Vagina (tissue), 2 donors: ENCODE measurements at regions not wholly inside any gene's neighbourhood (a gene's known extent, or its start where the extent isn't known, plus 50 kb on each side); places are given as distances from the start of the nearest gene placed in this dataset.

ENCODE experiments used
- POLR2A ChIP-seq, 2 donors: fragments of 450-650 bp; IDR thresholded peaks; one replicate each; pipeline ENCODE4 v1.6.1; 2017; ENCODE audit warnings: antibody characterized with exemption in 2 of 2, mild to moderate bottlenecking in 2 of 2, moderate library complexity in 2 of 2
- TF ChIP-seq, protein P1 (sequence below), 3 experiments: fragments of 450-650 bp in 2 of 3; fragments of 200-600 bp in 1 of 3; sonication (generic) in 1 of 3; IDR thresholded peaks; one replicate each; pipeline ENCODE4 v1.5.1; 2017 to 2019; ENCODE audit warnings: antibody characterized with exemption in 3 of 3, mild to moderate bottlenecking in 2 of 3, moderate library complexity in 2 of 3

DNA sequence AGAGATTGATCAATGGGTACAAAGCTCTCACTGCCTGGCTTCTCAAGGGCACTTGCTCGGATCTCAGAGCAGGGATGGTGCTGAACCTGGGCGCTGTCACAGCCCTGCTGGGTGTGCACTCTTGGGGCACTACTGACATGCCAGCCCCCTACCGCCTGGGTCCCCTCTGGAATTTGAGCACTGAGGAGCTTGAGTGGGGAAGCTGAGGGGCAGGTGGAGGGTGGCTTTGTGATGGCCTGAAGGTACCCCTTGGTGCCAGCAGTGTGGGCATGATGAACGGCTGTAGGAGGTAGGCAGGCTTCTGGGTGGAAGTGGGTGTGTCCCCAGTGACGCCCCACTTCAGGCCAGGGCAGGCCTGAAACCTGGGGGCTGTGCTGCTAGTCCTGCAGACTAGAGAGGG, 379.1 kb upstream of the GRID2 start:
- TF ChIP-seq, protein P1, sequence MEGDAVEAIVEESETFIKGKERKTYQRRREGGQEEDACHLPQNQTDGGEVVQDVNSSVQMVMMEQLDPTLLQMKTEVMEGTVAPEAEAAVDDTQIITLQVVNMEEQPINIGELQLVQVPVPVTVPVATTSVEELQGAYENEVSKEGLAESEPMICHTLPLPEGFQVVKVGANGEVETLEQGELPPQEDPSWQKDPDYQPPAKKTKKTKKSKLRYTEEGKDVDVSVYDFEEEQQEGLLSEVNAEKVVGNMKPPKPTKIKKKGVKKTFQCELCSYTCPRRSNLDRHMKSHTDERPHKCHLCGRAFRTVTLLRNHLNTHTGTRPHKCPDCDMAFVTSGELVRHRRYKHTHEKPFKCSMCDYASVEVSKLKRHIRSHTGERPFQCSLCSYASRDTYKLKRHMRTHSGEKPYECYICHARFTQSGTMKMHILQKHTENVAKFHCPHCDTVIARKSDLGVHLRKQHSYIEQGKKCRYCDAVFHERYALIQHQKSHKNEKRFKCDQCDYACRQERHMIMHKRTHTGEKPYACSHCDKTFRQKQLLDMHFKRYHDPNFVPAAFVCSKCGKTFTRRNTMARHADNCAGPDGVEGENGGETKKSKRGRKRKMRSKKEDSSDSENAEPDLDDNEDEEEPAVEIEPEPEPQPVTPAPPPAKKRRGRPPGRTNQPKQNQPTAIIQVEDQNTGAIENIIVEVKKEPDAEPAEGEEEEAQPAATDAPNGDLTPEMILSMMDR (IDR thresholded peaks at IDR 0.05) = no peak
- TF ChIP-seq POLR2A (IDR thresholded peaks at IDR 0.05) = no peak
